SU-DHL-6 (cell line): ENCODE measurements at regions not wholly inside any gene's neighbourhood (a gene's known extent, or its start where the extent isn't known, plus 50 kb on each side); places are given as distances from the start of the nearest gene placed in this dataset.

ENCODE experiments used
- H2AFZ ChIP-seq: fragments of 200-600 bp; sonication (generic); 2 replicates; pipeline ENCODE4 v1.6.1; 2014; ENCODE audit warnings: low read depth, mild to moderate bottlenecking, moderate library complexity, mixed read lengths, antibody characterized with exemption, low read length; ENCODE audit not compliant: severe bottlenecking
- H3F3A ChIP-seq: fragments of 200-600 bp; shearing (Covaris generic); 2 replicates; pipeline ENCODE4 v1.6.0; 2016; ENCODE audit warnings: antibody characterized with exemption, mild to moderate bottlenecking; ENCODE audit not compliant: insufficient read depth
- H3K27ac ChIP-seq: fragments of 200-600 bp; sonication (generic); 2 replicates; pipeline ENCODE4 v1.5.1; 2016; ENCODE audit warnings: low read depth, mild to moderate bottlenecking, low read length, moderate library complexity, mixed read lengths
- H3K27me3 ChIP-seq: fragments of 200-600 bp; sonication (generic), shearing (Covaris generic); 2 replicates; pipeline ENCODE4 v1.6.0; 2014; ENCODE audit warnings: mild to moderate bottlenecking, low read length
- H3K36me3 ChIP-seq: fragments of 200-600 bp; sonication (generic); 2 replicates; pipeline ENCODE4 v1.6.1; 2014; ENCODE audit warnings: mild to moderate bottlenecking, low read length, mixed read lengths
- H3K4me2 ChIP-seq: fragments of 300-600, 200-600 bp; shearing (Covaris generic), sonication (generic); 2 replicates; pipeline ENCODE4 v1.6.0; 2014; ENCODE audit warnings: low read length, low read depth, mild to moderate bottlenecking; ENCODE audit not compliant: poor library complexity, severe bottlenecking
- H3K4me3 ChIP-seq: fragments of 200-600 bp; sonication (generic); 2 replicates; pipeline ENCODE4 v1.5.1; 2014; ENCODE audit warnings: antibody characterized with exemption, low read length, mild to moderate bottlenecking, mixed read lengths; ENCODE audit not compliant: insufficient read depth, poor library complexity, severe bottlenecking
- H3K79me2 ChIP-seq: fragments of 200-600 bp; sonication (generic); 2 replicates; pipeline ENCODE4 v1.6.1; 2014; ENCODE audit warnings: mild to moderate bottlenecking, low read length, moderate library complexity; ENCODE audit not compliant: insufficient read depth
- H3K9ac ChIP-seq: fragments of 200-600 bp; sonication (generic); 2 replicates; pipeline ENCODE4 v1.7.0; 2014; ENCODE audit warnings: mild to moderate bottlenecking, low read length
- H3K9me2 ChIP-seq: fragments of 200-600 bp; sonication (generic); replicated peaks from 2 replicates; pipeline ENCODE4 v1.6.1; 2014; ENCODE audit warnings: low read length; ENCODE audit not compliant: insufficient read depth
- H3K9me3 ChIP-seq: fragments of 200-600 bp; sonication (generic); 2 replicates; pipeline ENCODE4 v1.6.1; 2014; ENCODE audit warnings: low read length, mixed read lengths; ENCODE audit not compliant: insufficient read depth
- H4K20me1 ChIP-seq: fragments of 200-600 bp; sonication (generic); 2 replicates; pipeline ENCODE4 v1.6.1; 2014; ENCODE audit warnings: low read depth, mild to moderate bottlenecking, antibody characterized with exemption, low read length, moderate library complexity, mixed read lengths
- EZH2phosphoT487 ChIP-seq: fragments of 200-600 bp; sonication (generic), shearing (Covaris generic); conservative IDR thresholded peaks from 2 replicates; pipeline ENCODE4 v1.6.1; 2018; ENCODE audit warnings: mild to moderate bottlenecking, antibody characterized with exemption, low read length, moderate library complexity, mixed read lengths
- TF ChIP-seq, protein P1 (sequence below): fragments of 200-600 bp; sonication (generic); IDR thresholded peaks from one replicate; pipeline ENCODE4 v1.5.1; 2017; ENCODE audit warnings: antibody characterized with exemption, mild to moderate bottlenecking, low read length, moderate library complexity; ENCODE audit not compliant: insufficient read depth, poor library complexity, severe bottlenecking

DNA sequence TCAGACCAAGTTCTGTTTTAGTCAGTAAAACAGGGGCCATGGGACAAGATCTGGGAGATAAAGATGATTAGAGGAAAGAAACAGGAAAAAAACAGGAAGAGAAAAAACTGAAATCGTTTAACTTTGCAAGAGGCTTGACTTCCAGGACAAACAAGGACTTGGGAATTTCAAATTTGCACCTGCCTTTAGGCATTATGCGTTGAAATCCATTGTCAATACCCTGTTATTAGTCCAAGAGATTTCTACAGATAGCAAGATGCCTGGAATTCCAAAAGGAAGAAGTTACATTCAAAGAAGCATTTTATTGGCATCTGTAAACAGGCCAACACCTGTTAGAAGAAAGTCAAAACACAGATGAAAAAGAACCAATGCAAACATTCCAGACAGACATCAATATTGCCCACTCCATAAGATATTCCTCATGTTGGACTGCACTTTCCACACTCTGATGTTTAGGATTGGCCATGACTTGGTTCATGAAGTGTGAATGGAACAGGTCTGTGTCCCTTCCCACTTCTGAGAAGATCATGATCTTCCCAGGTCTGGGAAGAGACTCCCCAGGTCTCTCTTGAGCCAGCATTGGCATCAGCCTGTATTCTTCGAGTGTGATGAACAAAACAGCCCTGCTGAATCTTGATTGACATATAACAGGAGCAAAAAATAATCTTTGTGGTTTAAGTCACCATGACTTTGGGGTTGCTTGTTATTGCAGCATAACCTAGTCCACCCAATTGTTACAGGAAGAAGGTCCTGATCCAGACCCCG is 181.4 kb upstream of the FN1 start:
- H3K4me2 ChIP-seq = no peak overlapping the region

DNA sequence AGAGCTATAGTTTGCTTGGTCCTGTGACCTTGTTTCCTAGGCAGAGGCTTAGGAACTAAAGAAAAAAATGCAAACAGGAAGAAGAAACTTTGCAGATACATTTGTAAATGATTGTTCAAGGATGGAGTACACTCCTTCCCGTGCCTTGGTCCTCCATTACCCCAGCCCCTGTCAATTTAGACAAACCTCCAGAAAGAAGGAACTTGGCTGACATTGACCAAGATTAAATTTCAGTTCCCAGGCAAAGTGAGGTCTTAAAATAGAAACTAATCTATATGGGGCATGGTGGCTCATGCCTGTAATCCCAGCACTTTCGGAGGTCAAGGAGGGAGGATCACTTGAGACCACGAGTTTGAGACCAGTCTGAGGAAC is 179.9 kb upstream of the FN1 start:
- Histone ChIP-seq H3K36me3 (no peaks in the 10 kb centered on the region), H3K9me3 (no peaks in the 10 kb centered on the region), H3K4me3 (no peak overlapping the region), H3K79me2 (no peaks in the 10 kb centered on the region), H3K27me3 (no peaks in the 10 kb centered on the region), H3F3A (no peaks in the 10 kb centered on the region), H3K9ac (no peak overlapping the region), H3K27ac (no peak overlapping the region), H3K4me2 (no peak overlapping the region), H4K20me1 (no peaks in the 10 kb centered on the region), H3K9me2 (no peaks in the 10 kb centered on the region), H2AFZ (no peak overlapping the region)
- TF ChIP-seq, protein P1, sequence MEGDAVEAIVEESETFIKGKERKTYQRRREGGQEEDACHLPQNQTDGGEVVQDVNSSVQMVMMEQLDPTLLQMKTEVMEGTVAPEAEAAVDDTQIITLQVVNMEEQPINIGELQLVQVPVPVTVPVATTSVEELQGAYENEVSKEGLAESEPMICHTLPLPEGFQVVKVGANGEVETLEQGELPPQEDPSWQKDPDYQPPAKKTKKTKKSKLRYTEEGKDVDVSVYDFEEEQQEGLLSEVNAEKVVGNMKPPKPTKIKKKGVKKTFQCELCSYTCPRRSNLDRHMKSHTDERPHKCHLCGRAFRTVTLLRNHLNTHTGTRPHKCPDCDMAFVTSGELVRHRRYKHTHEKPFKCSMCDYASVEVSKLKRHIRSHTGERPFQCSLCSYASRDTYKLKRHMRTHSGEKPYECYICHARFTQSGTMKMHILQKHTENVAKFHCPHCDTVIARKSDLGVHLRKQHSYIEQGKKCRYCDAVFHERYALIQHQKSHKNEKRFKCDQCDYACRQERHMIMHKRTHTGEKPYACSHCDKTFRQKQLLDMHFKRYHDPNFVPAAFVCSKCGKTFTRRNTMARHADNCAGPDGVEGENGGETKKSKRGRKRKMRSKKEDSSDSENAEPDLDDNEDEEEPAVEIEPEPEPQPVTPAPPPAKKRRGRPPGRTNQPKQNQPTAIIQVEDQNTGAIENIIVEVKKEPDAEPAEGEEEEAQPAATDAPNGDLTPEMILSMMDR = no peak
- TF ChIP-seq EZH2phosphoT487 = no peak

More for the DNA sequence above, 181.4 kb upstream of the FN1 start:
- Histone ChIP-seq H3K4me3 (no peak overlapping the region), H3K36me3 (no peaks in the 10 kb centered on the region), H2AFZ (no peak overlapping the region), H4K20me1 (no peaks in the 10 kb centered on the region), H3K9ac (no peak overlapping the region), H3K9me3 (no peaks in the 10 kb centered on the region), H3K79me2 (no peaks in the 10 kb centered on the region), H3F3A (no peaks in the 10 kb centered on the region), H3K27me3 (no peaks in the 10 kb centered on the region), H3K27ac (no peak overlapping the region), H3K9me2 (no peaks in the 10 kb centered on the region)
- TF ChIP-seq, protein P1 = no peak
- no peak for TF ChIP-seq EZH2phosphoT487

DNA sequence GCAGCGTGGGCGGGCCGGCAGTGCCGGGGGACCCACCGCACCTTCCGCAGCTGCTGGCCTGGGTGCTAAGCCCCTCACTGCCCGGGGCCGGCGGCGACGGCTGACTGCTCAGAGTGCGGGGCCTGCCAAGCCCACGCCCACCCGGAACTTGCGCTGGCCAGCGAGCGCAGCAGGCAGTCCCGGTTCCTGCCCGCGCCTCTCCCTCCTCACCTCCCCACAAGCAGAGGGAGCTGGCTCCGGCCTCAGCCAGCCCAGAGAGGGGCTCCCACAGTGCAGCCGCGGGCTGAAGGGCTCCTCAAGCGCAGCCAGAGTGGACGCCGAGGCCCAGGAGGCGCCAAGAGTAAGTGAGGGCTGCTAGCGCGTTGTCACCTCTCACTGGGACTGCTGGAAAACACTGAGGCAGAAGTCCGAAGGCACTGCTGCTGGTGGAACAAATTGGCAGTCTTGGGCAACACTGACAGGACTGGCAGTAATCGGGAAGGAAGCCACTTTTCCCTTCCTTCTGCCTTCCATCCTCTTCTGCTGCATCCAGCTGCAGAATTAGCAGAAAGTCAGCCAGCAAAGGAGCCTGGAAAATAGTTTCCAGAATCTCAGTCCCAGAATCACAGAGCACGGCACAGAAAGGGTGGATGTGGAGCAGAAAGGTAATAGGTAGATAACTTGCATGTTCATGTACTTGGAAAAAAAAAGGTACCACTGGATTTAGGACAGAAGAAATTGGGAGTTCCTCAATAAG is 179.4 kb upstream of the FN1 start:
- Histone ChIP-seq H3K4me3 (no peak overlapping the region), H3F3A (no peaks in the 10 kb centered on the region), H3K27me3 (no peaks in the 10 kb centered on the region), H3K79me2 (no peaks in the 10 kb centered on the region), H2AFZ (no peak overlapping the region), H3K9me2 (no peaks in the 10 kb centered on the region), H3K36me3 (no peaks in the 10 kb centered on the region), H3K27ac (no peak overlapping the region), H3K9ac (no peak overlapping the region), H4K20me1 (no peaks in the 10 kb centered on the region), H3K4me2 (no peak overlapping the region), H3K9me3 (no peaks in the 10 kb centered on the region)
- TF ChIP-seq, protein P1 = no peak
- no peak for TF ChIP-seq EZH2phosphoT487
